ENCODE measurements at regions not wholly inside any gene's neighbourhood (a gene's known extent, or its start where the extent isn't known, plus 50 kb on each side); places are given as distances from the start of the nearest gene placed in this dataset.

DNA sequence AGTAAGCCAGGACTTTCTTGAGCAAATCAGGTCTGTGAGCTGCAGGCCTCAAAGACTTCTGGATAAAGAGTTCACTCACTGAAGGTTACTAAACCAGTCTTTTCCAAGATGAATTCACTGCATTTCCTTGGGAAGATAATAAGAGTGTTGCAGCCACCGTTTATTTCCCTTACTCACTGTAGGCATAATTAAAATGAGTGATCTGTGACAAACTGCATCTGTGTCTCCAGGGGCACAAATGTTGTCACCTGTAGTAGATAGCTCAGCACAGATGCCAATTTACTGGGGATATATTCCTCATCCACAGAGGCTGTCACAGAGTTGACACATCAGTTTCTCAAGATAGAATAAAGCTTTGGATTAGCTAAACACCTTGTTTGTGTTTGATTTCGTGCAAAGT, 580.2 kb downstream of the SPRY1 start:
- DNase-seq (ENCODE audit: low read depth, low spot score) = no peak

DNA sequence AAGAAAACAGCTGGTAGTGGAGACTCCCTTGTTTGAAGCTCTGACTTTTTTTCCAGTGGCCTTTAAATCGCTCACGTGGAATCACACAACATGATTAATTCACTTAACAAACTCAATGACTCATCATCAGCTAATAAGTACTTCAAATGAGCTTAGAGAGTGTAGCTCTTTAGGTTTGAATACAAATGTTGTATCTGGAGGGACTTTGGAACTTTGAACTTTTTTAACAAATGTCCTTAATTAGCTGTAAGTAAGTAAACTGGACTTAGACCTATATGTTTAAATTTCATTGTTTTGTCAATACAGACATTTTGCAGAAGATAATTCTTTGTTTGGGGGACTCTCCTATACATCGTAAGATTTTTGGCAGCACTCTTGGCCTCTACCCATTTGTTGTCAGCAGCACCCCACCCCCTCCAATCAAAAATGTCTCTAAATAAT, 581.1 kb downstream of the SPRY1 start:
- no peak for DNase-seq (ENCODE audit: low read depth, low spot score)

DNA sequence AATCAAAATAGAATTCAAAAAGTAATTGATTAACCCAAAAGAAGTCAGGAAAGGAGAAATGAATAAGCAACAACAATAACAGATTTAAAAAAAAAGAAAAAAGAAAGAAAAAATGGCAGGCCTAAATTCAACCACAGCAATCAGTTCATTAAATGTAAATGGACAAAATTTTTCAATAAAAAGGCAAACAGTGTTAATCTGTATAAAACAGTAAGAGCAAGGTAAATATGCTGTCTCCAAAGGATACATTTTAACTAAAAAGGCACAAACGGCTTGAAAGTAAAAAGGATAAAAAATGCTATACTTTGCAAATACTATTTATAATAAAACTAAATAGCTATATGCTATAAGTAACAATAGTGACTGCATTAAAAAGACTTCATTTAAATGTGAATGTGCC, 582.0 kb downstream of the SPRY1 start:
- no peak for DNase-seq (ENCODE audit: low read depth, low spot score)

DNA sequence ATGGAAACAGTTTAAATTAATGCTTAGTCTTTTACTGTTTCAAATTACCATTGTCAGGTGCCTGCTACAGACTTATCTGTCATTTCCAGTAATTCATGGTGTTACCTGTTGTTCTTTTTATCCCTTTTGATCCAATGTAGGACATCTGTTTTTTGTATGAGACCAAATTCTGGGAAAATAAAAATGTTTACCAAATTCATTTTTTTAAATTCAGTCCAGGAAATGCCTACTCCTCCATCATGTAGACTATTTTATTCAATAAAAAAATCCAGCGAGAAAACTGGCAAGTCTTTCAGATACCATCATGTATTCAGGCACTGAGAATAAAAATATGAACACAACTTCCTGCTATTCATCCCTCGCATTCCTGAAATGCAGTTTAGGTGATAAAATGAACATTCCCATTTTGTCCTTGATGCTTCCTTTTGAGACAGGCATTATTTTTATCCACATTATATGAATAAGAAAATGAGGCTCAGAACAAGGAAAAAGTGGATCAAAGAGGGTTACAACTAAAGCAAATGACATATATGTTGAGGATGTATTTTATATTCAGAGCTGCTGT, 584.2 kb downstream of the SPRY1 start:
- DNase-seq (ENCODE audit: low read depth, low spot score) = no peak

DNA sequence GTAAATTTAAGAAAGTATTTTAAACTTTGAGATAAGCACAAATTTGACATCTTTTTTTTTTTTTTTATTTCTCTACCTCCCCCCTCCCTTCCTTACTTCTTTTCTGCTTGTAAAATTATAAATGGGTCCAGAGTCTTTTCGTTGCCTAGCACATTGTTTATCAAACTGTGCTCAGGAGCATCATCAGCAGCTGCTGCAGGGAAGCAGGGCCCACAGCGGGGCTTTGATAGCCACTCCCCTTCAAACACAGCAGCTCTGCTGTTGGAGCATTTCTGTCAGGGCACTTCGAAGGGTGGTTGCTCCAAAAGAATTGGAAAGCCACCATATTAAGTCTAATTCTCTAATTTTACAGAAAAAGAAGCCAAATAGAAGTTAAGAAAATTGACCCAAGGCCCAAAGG, 588.3 kb downstream of the SPRY1 start:
- no peak for DNase-seq (ENCODE audit: low read depth, low spot score)

DNA sequence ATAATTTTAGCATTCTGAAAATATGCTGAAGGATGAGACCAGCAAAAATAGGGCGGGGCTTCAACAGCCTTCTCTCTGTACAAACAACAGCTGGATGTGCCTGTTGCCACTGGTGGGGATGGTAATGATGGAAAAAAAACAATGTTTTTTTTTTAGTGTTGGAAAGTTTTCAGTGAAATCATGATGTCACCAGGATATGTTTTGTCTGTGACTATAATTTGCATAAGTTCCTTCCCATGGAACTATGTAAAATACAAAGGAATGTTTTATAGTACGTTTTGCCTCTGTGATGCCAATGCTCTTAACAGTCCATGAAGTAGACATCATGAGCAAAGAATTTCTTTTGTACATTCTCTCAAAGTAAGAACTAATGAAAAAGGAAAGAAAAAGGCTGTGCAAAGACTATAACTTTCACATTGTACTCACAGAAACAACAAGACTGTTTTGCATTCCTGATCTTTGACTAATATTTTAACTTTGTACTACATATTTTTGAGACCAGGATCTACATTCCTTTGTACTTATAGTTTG, 589.7 kb downstream of the SPRY1 start:
- no peak for DNase-seq (ENCODE audit: low read depth, low spot score)

DNA sequence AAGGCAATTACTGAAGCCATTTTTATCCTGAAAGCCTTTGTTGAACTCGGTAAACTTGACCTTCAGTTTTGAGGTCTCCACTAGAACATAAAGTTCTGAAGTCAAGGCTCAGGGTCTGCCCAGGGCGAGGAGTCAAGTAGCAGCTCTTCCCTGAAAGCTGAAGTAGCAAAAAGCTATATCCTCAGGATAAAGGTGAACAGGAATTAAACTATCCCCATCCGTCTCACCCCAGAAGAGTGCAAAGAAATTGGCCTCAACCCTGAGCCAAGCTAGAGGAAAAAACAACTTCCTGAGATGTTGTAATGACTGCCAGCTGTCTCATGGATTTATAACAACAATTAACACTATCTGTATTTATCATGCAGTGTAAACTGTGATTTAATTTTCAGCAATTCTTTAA, 590.8 kb downstream of the SPRY1 start:
- DNase-seq (ENCODE audit: low read depth, low spot score) = no peak

DNA sequence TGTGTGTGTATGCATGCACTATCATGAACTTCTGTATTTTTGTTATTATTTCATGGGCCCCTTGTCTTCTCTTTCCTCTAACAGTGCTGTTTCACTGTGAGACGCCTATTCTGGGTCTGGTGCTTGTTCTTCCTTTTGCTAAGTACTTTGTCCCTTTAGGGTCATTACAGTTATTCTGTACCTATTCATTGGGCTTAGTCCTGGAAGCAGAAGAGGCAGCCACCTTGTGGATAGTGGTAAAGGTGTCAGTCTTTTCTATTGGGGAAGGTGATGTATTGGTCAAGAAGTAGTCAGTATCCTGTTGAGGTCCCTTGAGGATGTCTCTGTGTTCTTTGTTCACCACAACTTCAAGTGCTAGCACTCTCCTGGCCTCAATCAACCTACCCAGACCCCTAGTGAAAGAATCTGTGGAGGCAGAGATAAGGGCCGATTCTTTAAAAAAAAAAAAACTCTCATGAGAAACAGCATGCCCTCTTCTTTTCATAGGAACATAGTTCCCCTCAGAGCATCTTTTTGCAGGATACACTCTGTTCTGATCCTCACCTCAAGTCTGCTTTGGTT, 593.8 kb downstream of the SPRY1 start:
- no peak for DNase-seq (ENCODE audit: low read depth, low spot score)

DNA sequence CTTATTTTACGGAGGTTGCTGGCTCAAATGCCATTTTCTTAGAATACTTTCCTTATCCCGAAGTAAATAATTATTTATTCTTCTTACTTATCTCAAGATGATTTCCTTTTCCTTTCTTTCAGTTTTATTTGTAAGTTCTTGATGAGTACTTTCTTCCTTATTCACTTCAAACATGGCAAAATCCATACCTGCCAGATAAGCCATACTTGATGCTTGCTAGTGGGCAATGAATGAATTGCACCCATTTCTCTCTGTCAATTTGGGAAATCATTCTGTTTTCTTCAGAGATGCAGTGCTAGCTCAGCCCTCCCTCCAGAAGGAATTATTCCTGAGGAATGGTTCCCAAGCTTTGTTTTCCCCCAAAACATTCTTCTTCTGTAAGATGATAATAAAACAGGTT, 598.3 kb downstream of the SPRY1 start:
- no peak for DNase-seq (ENCODE audit: low read depth, low spot score)

DNA sequence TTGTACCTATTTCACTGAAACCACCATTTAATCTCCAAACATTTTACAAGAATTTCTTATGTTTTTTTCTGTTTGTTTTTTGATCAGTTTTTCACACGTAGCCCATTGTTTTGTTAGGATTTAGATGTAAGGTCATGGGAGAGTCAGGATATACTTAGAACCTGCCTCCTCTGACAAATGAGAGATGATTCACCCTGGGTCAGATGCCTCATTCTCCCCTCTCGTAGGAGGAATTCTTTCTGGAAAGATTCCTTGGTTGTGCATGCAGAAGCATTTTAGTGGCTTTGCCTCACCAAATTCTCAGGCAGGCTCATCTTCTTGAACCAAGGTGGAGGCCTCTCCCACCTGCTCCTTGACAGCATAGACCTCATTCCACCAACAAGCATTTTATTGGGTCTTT, 599.3 kb downstream of the SPRY1 start:
- no peak for DNase-seq (ENCODE audit: low read depth, low spot score)

DNA sequence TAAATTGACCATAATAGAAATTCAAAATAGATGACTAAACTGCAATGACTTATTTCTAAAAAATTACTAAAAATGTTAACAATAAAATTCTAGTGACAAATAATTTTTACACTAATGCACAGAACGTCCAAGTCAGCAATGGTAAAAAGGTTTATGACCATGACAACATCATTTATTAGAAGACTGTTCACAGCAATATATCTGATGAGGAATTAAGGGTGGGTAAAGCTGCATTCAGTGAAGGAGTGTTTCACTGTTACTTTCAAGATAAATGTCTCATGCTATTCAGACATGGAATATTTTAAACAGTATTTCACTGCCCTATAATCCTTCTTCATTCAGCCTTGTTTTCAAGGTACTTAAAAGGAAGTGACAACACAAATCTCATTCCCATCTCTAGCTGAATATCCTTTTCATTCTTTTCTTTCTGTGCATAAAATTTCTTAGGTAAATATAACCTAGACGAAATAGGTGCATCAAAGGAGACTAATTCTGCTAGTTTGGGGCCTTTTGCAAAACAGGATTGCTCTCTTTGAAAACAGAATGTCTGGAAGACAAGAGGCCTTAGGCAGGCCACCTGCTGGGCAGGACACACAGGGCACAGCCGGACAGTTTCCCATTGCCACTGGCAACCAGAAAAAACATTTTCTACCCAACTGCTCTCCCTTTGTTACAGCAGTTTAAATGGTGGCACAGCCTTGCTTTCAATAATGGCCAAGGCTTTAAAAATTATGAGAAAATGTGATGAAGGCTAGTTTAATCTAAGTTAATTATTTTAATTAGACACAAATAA, 600.3 kb downstream of the SPRY1 start:
- peak; percentile 79 for DNase-seq (ENCODE audit: low read depth, low spot score)

DNA sequence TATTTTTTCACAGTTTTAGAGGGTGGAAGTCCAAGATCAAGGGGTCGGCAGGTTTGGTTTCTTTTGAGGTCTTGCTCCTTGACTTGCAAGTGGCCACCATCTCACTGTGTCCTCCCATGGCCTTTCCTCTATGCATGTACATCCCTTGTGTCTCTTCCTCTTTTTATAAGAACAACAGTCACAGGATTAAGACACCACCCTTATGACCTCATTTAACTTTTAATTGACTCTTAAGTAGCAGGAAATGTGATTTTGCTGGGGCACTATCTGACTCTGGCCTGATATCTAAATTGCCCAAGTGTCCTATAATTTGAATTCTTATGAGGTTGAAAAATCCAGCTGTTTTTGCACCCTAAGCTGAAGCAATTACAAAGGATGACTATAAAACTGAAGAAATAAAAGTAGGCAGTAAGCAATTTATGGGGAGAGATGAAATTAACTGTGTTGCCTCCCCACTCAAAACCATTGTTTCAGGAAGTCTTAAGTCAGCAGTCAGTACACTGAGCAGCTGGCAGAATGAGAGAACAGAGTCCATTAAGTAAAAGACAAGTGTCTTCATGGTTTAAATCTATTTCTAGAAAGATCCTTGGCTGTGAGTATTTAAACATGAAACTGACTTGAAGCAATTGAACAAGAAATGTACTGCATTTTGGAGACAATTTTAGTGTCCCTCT, 601.3 kb downstream of the SPRY1 start:
- DNase-seq (ENCODE audit: low read depth, low spot score) = no peak

DNA sequence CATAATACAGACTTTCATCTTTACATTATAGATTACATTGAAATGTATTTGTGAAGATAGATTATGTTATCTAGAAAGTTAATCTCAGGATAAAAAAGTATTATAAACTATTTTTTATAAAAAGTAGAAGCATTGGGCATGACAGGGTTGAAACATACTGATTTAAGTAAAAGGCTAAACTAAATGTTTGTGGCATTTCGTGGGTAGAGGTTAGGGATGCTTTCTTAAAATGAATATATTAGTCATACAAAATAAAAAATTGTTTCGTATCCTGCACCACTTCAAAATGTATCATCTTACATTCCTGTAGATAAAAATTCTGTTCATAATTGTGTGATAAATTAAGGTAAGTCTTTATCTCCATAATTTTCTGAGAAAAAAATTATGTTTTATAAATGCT, 603.6 kb downstream of the SPRY1 start:
- no peak for DNase-seq (ENCODE audit: low read depth, low spot score)

DNA sequence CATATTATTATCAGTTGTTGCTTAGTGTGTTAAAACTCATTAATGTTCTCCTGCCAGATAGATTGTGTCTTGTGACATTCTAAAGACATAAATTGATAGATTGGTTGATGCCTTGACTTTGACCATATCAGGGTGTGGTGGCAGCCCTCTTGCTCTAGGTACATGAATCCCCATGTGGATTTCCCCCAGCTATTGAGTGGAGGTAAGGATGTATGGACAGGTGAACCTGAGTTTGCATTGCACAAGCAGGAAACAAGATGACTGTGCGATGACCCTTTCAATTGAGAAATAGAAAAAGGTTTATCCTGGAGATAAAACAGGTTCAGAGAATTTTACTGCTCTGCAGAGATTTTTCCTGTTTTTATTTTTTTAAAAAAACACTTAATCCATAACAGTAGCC, 619.2 kb downstream of the SPRY1 start:
- DNase-seq (ENCODE audit: low read depth, low spot score) = no peak

DNA sequence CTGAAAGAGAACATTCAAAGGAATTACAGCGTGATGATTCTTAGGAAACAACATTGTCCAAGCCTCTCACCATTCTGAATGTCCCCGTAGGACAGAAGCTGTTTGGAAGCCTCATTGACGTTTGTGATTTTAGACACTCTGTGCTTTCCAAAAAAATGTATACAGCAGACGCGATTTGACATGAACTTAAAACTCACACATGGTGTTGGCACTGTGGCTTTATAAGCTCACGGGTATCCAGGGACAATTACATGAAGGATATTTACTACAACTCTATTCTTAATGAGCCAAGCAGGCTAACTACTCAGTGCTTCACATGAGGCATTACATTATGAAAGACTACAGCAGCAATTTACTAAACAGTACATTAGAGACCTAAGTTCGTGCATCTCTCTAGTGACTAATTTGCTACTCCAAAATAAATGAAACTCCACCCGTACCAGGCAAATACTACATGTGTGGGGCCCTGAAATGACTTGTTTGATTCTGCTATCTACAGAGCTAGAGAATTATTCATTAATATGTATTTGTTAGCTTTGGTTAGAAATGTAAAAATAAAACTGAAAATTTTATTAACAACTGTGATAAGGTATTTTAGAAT, 620.7 kb downstream of the SPRY1 start:
- DNase-seq (ENCODE audit: low read depth, low spot score) = no peak

DNA sequence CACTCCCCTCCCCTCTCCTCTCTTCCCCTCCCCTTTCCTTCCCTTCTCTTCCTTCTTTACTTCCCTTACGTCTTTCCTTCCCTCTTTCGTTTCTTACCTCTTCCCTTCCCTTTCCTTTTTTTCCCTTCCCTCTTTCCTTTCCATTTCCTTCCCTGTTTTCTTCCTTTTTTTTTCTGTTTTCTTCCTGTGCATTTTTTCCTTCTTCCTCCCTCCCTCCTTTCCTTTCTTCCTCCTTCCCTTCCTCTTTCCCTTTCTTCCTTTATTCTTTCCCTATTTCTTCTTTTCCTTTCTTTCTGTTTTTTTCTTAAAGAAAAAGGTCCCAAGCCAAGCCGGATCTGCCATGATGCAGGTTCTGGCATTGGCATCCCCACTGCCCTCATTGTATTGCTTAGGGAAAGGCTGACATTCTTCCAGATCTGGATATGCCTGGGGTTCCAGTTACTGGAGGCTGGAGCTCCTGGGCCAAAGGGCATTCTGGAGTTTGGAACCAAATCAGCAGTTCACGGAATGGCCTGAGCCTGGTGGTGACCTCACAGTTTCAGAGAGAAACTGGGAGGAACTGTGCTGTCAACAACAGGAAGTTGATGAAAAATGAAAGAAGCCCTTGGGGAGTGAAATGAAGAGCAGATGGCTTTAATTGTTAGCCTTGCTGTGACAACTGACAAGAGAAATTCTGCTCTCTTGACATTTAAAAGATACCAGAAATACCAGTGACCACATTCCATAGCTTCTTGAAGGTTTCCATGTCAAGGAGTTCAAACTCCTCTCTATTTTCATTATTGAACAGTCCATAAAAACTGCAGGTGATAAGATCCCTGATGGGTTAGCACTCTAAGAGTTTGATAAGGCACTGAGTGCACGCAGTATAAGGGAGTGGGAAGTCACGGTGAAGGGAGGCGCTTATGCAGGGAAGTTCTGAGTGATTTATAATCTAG, 622.1 kb downstream of the SPRY1 start:
- peak; percentile 88 for DNase-seq (ENCODE audit: low read depth, low spot score)

DNA sequence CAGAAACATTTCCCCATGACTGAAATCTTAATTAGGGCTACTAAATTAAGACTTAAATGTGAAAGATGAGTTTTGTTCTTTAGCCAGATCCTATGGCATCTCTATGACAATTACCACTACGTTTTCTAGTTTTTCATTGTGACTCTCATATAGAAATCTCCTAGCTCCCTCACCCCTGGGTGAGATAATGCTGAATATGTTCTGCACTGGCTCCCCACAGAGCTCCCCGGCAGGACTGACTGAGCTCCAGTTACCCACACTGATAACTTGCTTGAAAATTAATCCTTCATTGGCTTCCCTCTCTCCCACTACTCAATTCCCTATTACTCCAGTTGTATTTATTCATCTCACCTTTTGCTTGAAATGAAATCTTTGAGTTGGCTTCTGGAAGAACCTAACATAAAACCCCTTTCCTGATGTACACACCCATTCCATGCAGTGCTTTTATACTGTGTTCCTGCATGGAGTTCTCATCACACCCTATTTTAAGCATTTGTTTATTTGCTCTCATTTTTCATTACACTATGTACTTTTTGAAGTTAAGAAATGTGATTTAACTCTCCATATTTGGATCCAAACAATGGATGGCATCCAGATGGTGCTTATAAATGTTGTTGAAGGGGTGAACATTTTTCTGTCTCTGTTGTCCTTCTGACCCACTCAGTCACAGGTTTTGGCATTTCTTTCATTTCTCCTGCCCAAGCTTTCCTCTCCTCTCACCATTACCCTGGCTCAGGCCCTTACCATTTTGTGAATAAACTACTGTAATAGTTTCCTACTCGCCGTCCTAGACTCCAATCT, 623.4 kb downstream of the SPRY1 start:
- DNase-seq (ENCODE audit: low read depth, low spot score) = no peak

DNA sequence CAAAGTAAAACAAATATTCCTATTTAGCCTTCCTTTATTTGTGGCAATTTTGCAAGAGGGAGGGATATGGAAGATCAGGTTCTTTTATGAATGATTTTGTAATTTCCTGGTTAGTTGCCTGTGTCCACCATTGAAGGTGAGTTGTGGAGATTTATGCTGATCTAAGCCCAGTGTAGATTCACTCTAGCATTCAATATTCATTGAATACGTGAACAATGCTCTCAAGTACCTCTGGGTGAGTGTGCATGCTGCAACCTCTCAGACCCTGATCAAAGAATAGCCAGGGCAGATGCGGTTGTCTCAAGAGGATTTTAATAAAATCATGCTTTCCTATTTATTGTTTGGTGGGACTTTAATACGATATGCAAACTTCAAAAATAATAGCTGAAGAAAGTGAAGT, 628.4 kb downstream of the SPRY1 start:
- DNase-seq (ENCODE audit: low read depth, low spot score) = no peak

DNA sequence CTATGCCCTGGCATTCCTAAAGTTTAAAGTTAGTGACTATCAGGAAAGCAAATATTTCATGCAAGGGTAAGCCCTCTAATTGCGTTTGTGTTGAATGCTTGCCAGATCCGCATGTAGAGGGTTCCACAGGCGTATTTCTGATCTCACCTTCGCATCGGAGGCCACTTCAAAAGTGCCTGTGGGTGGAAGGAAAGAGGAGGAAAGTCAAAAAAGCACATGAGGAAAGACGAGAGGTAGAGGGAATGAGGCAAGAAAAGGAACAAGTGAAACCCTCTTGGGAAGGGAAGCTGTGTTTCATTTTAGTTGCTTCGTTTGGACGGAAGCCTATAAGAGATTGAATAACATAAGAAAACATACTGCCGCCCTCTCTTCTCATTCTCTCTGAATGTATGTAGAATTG, 628.8 kb downstream of the SPRY1 start:
- DNase-seq (ENCODE audit: low read depth, low spot score) = no peak

DNA sequence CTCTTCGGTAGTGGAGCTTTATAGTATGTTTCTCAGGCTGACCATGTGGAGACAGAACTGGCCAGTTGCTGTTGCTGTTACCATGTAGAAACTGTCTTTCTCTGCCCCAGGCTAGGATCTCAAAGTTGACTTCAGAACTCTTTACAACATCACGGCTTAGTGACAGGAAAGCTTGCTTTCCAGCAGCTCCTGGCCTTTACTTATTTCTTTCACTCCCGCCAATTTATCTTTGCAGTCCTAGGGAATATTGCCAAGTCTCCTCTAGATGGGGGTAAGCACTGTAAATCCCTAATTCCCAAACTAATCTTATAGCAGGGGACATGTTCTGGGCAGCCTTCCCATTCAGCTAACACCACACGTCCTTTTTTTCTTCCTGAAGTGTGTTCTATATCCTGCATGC, 631.6 kb downstream of the SPRY1 start:
- peak; percentile 2 for DNase-seq (ENCODE audit: low read depth, low spot score)

All from ELF-1 (cell line).